GM23338 (cell line): ENCODE measurements at regions not wholly inside any gene's neighbourhood (a gene's known extent, or its start where the extent isn't known, plus 50 kb on each side); places are given as distances from the start of the nearest gene placed in this dataset.
"Not testable (repeated sequence)": the region's sequence is repeated elsewhere in the genome, so short reads cannot be mapped to it uniquely, and the experiment has no call there.

Source experiments
- ATAC-seq: fragments of 200-7000 bp; cut with Tn5 transposase; 3 replicates; pipeline ENCODE4 v1.9.1; 2020
- DNase-seq: peaks from one replicate; pipeline ENCODE4 v3.0.0-alpha.2; 2015; ENCODE audit warnings: low spot score
- H2AFZ ChIP-seq: fragments of 200-600 bp; sonication (generic); 2 replicates; pipeline ENCODE4 v1.8.0; 2016; ENCODE audit warnings: antibody characterized with exemption, mild to moderate bottlenecking, moderate library complexity
- H3F3A ChIP-seq: fragments of 200-600 bp; sonication (generic); replicated peaks from 2 replicates; pipeline ENCODE4 v1.8.0; 2017; ENCODE audit warnings: antibody characterized with exemption, mixed run types, low read depth
- H3K27ac ChIP-seq: fragments of 200-600 bp; sonication (generic); 2 replicates; pipeline ENCODE4 v1.6.1; 2016; ENCODE audit warnings: low read depth
- H3K27me3 ChIP-seq: fragments of 200-600 bp; sonication (generic); 2 replicates; pipeline ENCODE4 v1.8.0; 2016; ENCODE audit warnings: mild to moderate bottlenecking, mixed run types, moderate library complexity; ENCODE audit not compliant: insufficient read depth
- H3K36me3 ChIP-seq: fragments of 200-600 bp; sonication (generic); 2 replicates; pipeline ENCODE4 v1.8.0; 2016; ENCODE audit warnings: mild to moderate bottlenecking; ENCODE audit not compliant: insufficient read depth
- H3K4me1 ChIP-seq: fragments of 200-600 bp; sonication (generic); 2 replicates; pipeline ENCODE4 v1.8.0; 2016; ENCODE audit warnings: mild to moderate bottlenecking, moderate library complexity; ENCODE audit not compliant: insufficient read depth
- H3K4me2 ChIP-seq: fragments of 200-600 bp; sonication (generic); 2 replicates; pipeline ENCODE4 v1.7.1; 2017; ENCODE audit warnings: mixed run types
- H3K4me3 ChIP-seq: fragments of 200-600 bp; sonication (generic); 2 replicates; pipeline ENCODE4 v1.6.1; 2016; ENCODE audit warnings: mixed run types
- H3K79me2 ChIP-seq: fragments of 200-600 bp; sonication (generic); replicated peaks from 2 replicates; pipeline ENCODE4 v1.8.0; 2017; ENCODE audit warnings: mild to moderate bottlenecking; ENCODE audit not compliant: insufficient read depth
- H3K9me2 ChIP-seq: fragments of 200-600 bp; sonication (generic); 2 replicates; pipeline ENCODE4 v1.8.0; 2017; ENCODE audit not compliant: insufficient read depth
- H4K20me1 ChIP-seq: fragments of 200-600 bp; sonication (generic); replicated peaks from 2 replicates; pipeline ENCODE4 v1.8.0; 2017; ENCODE audit warnings: mild to moderate bottlenecking; ENCODE audit not compliant: insufficient read depth
- H3K27ac Mint-ChIP-seq: 2 replicates; pipeline ENCODE4 v1.8.0; 2020; ENCODE audit warnings: inconsistent platforms, mild to moderate bottlenecking, moderate library complexity, mixed read lengths
- H3K27me3 Mint-ChIP-seq: 3 replicates; pipeline ENCODE4 v1.8.0; 2022; ENCODE audit warnings: low read depth, mild to moderate bottlenecking, moderate library complexity, mixed read lengths, inconsistent platforms; ENCODE audit not compliant: insufficient read depth, poor library complexity
- H3K36me3 Mint-ChIP-seq: 3 replicates; pipeline ENCODE4 v1.8.0; 2021; ENCODE audit warnings: low read depth, mild to moderate bottlenecking, inconsistent platforms, moderate library complexity, mixed read lengths
- H3K4me1 Mint-ChIP-seq: 3 replicates; pipeline ENCODE4 v1.8.0; 2020; ENCODE audit warnings: mild to moderate bottlenecking, inconsistent platforms, mixed read lengths
- H3K4me3 Mint-ChIP-seq: 3 replicates; pipeline ENCODE4 v1.8.0; 2021; ENCODE audit warnings: moderate library complexity, mild to moderate bottlenecking, inconsistent platforms, mixed read lengths
- H3K9me3 Mint-ChIP-seq: 3 replicates; pipeline ENCODE4 v1.8.0; 2020; ENCODE audit warnings: moderate library complexity, mild to moderate bottlenecking, inconsistent platforms, mixed read lengths
- CREB1 ChIP-seq: fragments of 250-450 bp; sonication (Bioruptor Pico); IDR thresholded peaks from 2 replicates; pipeline ENCODE4 v1.5.0; 2020; ENCODE audit warnings: low read depth, mild to moderate bottlenecking, moderate library complexity
- ETS1 ChIP-seq: IDR thresholded peaks from 2 replicates; pipeline ENCODE4 v1.6.1; 2016; ENCODE audit warnings: antibody characterized with exemption
- POLR2AphosphoS5 ChIP-seq: IDR thresholded peaks from 2 replicates; pipeline ENCODE4 v1.6.1; 2016; ENCODE audit warnings: antibody characterized with exemption, low read depth
- ZNF114 ChIP-seq: fragments of 250-450 bp; sonication (Bioruptor Pico); IDR thresholded peaks from 2 replicates; pipeline ENCODE4 v1.5.0; 2020; ENCODE audit warnings: mild to moderate bottlenecking, moderate library complexity

GRCh38 chr1:120941066-120941465 is 51.5 kb downstream of the PPIAL4A start:
- H2AFZ ChIP-seq, H3K27me3 ChIP-seq, H3K9me2 ChIP-seq, H3K27ac ChIP-seq, H3K27me3 Mint-ChIP-seq, H3K79me2 ChIP-seq, H3K4me3 ChIP-seq, DNase-seq, H3K27ac Mint-ChIP-seq, ATAC-seq, H3K4me2 ChIP-seq, H3K9me3 Mint-ChIP-seq, H3K4me1 ChIP-seq, H3K36me3 ChIP-seq, H3F3A ChIP-seq, H3K36me3 Mint-ChIP-seq, H3K4me3 Mint-ChIP-seq, H4K20me1 ChIP-seq: not testable (repeated sequence)
- peaks cover 14% of the 10 kb centered on the region for H3K4me1 Mint-ChIP-seq

DNA sequence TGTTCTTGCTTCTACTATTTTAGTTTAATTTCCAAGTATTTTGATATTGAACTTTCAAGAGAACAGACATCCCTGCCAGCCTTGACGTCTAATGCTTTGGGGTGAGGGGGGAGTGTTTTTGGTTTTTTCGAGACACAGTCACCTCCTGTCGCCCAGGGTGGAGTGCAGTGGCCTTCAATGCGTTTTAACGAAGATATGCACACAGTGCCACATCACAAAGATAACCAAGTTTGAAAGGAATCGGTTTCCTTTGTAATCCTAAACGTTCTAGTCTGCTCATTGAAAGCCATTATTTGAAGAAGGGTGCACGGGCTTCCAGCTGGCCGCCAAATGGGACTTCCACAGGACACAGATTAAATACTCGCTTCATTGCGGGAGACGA is 52.3 kb downstream of the PPIAL4A start:
- H2AFZ ChIP-seq, H4K20me1 ChIP-seq, H3K27me3 Mint-ChIP-seq, H3K9me2 ChIP-seq, ATAC-seq, H3K36me3 ChIP-seq, DNase-seq, H3K9me3 Mint-ChIP-seq, H3K27me3 ChIP-seq, H3K79me2 ChIP-seq, H3K4me1 ChIP-seq, H3K36me3 Mint-ChIP-seq, H3F3A ChIP-seq: not testable (repeated sequence)
- Mint-ChIP-seq H3K27ac (peak overlapping the region; percentile 100), H3K4me3 (peak overlapping the region; percentile 81), H3K4me1 (peaks cover 14% of the 10 kb centered on the region)
- Histone ChIP-seq H3K4me3 (peak overlapping the region; percentile 56), H3K4me2 (peak overlapping the region; percentile 78), H3K27ac (peak overlapping the region; percentile 77)

DNA sequence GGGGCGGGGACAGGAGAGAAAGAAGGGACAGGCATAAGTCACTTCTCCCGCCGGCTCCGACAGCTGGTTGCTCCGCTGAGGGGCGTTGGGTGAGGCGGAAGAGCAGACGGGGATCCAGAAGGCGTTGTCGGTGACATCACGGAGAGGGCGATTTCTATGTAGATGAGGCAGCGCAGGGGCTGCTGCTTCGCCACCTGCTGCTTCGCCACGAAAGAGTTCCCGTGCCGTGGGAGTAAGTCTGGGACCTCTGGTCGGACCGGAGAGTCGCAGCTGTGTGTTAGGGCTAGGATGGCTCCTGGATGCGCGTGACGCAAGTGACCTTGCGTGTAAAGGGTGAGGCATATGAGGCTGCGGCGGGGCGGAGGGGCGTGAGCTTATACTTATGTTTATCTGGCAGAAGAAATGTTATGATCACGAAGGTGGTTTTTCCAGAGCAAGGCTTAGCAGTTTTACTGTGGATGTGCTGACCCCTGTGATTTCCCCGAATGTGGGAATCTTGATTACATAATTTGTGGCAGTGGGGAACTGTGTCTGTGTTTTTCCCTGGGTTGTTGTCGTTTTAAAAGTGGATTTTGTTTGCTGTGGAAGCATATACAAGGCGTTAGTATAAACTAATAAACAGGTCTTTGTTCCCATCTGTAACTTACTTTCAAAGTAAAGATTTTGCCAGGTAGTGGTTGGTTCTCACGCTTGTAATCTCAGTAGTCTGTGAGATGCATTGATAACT is 52.8 kb downstream of the PPIAL4A start:
- peaks cover 14% of the 10 kb centered on the region for H3K4me1 Mint-ChIP-seq
- H4K20me1 ChIP-seq, H2AFZ ChIP-seq, H3K27me3 Mint-ChIP-seq, H3K36me3 Mint-ChIP-seq, H3K9me3 Mint-ChIP-seq, H3K9me2 ChIP-seq, H3K27me3 ChIP-seq, H3K4me1 ChIP-seq, H3K79me2 ChIP-seq, H3K36me3 ChIP-seq, H3F3A ChIP-seq: not testable (repeated sequence)
- peak; percentile 60 for TF ChIP-seq CREB1 (CRISPR knock-in tag)
- TF ChIP-seq ETS1 = peak; percentile 61; the same call in 1 of the 2 replicates
- 0 out of 2 replicates have a peak, but pooled peaks have one; percentile 22 for TF ChIP-seq ZNF114 (CRISPR knock-in tag)
- TF ChIP-seq POLR2AphosphoS5 = peak; percentile 99
- DNase-seq = peak; percentile 85
- Histone ChIP-seq H3K27ac (peak overlapping the region; percentile 77), H3K4me2 (peak overlapping the region; percentile 78), H3K4me3 (peak overlapping the region; percentile 56)
- peak; percentile 88 for ATAC-seq
- H3K4me3 Mint-ChIP-seq = peak overlapping the region; percentile 81
- H3K27ac Mint-ChIP-seq = peak overlapping the region; percentile 100

DNA sequence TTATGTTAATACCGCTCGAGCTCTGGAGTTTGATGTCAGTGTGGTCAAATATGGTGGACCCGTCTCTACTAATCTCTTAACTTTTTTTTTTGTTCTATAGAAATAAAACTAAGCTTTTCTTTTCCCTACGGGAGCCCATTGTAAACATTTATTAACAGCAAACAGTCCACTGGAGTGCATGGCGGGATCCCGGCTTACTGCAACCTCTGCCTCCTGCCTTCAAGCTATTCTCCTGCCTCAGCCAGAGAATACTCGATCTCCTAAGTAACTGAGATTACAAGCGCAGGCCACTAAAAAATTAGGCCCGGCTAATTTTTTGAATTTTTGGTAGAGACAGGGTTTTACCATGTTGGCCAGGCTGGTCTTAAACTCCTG is 53.4 kb downstream of the PPIAL4A start:
- H3K36me3 ChIP-seq, H3K79me2 ChIP-seq, H3K4me2 ChIP-seq, DNase-seq, H3K36me3 Mint-ChIP-seq, H3K27me3 Mint-ChIP-seq, H3K4me1 ChIP-seq, H4K20me1 ChIP-seq, H3K27me3 ChIP-seq, H3K9me3 Mint-ChIP-seq, H3K9me2 ChIP-seq, H3K4me3 ChIP-seq, H3K27ac Mint-ChIP-seq, H3K27ac ChIP-seq, H3K4me3 Mint-ChIP-seq, H2AFZ ChIP-seq, H3F3A ChIP-seq: not testable (repeated sequence)
- peaks cover 14% of the 10 kb centered on the region for H3K4me1 Mint-ChIP-seq
- ATAC-seq = peak; percentile 57

GRCh38 chr1:120944691-120945090 is 55.1 kb downstream of the PPIAL4A start:
- not testable (repeated sequence) for H2AFZ ChIP-seq, H3K79me2 ChIP-seq, H3K36me3 ChIP-seq, H3K4me3 ChIP-seq, H3K27ac Mint-ChIP-seq, H3K9me3 Mint-ChIP-seq, ATAC-seq, H3K36me3 Mint-ChIP-seq, H3K4me2 ChIP-seq, H3K27me3 Mint-ChIP-seq, H3F3A ChIP-seq, H3K27ac ChIP-seq, H3K4me1 ChIP-seq, H3K4me3 Mint-ChIP-seq, H4K20me1 ChIP-seq, H3K9me2 ChIP-seq, H3K27me3 ChIP-seq, DNase-seq
- peaks cover 14% of the 10 kb centered on the region for H3K4me1 Mint-ChIP-seq

DNA sequence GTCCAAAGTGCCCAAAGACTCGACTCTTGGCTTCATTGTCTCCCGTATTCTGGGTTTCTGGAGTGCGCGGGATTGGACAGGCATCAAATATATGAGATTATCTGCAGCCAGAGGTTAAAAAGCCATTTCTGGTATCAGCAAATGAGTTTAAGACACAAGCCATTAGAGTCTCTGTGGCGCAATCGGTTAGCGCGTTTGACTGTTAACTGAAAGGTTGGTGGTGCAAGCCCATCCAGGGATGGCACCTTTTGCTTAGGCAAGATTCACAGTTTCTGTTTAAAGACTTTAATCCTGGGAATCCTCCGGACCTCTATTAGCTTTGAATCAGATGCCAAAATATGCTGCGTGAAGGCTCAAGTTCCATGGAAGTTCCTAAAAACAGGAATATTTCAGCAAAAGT is 55.6 kb downstream of the PPIAL4A start:
- DNase-seq, H4K20me1 ChIP-seq, H3K4me1 ChIP-seq, H3K27ac Mint-ChIP-seq, H3K79me2 ChIP-seq, H3K27me3 ChIP-seq, H3K4me3 Mint-ChIP-seq, H3F3A ChIP-seq, H3K27me3 Mint-ChIP-seq, H3K36me3 Mint-ChIP-seq, H3K9me3 Mint-ChIP-seq, ATAC-seq, H3K4me3 ChIP-seq, H3K27ac ChIP-seq, H2AFZ ChIP-seq, H3K4me2 ChIP-seq, H3K36me3 ChIP-seq, H3K9me2 ChIP-seq: not testable (repeated sequence)
- peaks cover 14% of the 10 kb centered on the region for H3K4me1 Mint-ChIP-seq
